Uterus (tissue), 3 donors: ENCODE measurements at regions not wholly inside any gene's neighbourhood (a gene's known extent, or its start where the extent isn't known, plus 50 kb on each side); places are given as distances from the start of the nearest gene placed in this dataset.

Experiments
- DNase-seq, 2 donors: peaks; one replicate each; pipeline ENCODE4 v3.0.0-alpha.2; 2019 to 2020
- H3K27ac ChIP-seq, 2 donors: fragments of 200-600 bp; sonication (generic); 1 replicate in 1 of 2; 2 replicates in 1 of 2; pipeline ENCODE4 v1.5.1; 2016 to 2018
- H3K27me3 ChIP-seq, 2 donors: fragments of 200-600 bp; sonication (generic); one replicate each; pipeline ENCODE4 v1.5.1; 2018 to 2019; ENCODE audit warnings: control low read depth in 1 of 2
- H3K36me3 ChIP-seq, 2 donors: fragments of 200-600 bp; sonication (generic); one replicate each; pipeline ENCODE4 v1.5.1; 2019; ENCODE audit warnings: control low read depth in 1 of 2
- H3K4me1 ChIP-seq, 2 donors: fragments of 200-600 bp; sonication (generic); one replicate each; pipeline ENCODE4 v1.5.1; 2018 to 2019; ENCODE audit warnings: control low read depth in 1 of 2
- H3K4me3 ChIP-seq, 2 donors: fragments of 200-600 bp; sonication (generic); 1 replicate in 1 of 2; 2 replicates in 1 of 2; pipeline ENCODE4 v1.5.1; 2018 to 2019; ENCODE audit warnings: mild to moderate bottlenecking in 1 of 2
- H3K9me3 ChIP-seq, 2 donors: fragments of 200-600 bp; sonication (generic); one replicate each; pipeline ENCODE4 v1.5.1; 2019; ENCODE audit warnings: control low read depth in 1 of 2
- CTCF ChIP-seq, 4 experiments: fragments of 200-600 bp in 2 of 4; fragments of 450-650 bp in 2 of 4; sonication (generic) in 2 of 4; IDR thresholded peaks; one replicate each; pipeline ENCODE4 v1.5.1; 2016 to 2019; ENCODE audit warnings: antibody characterized with exemption in 4 of 4, mild to moderate bottlenecking in 2 of 4, moderate library complexity in 1 of 4
- POLR2A ChIP-seq, 2 donors: fragments of 450-650 bp; IDR thresholded peaks; one replicate each; pipeline ENCODE4 v1.6.1; 2016; ENCODE audit warnings: antibody characterized with exemption in 2 of 2, mild to moderate bottlenecking in 1 of 2, moderate library complexity in 1 of 2
- intact Hi-C: fragments of 100-400 bp; cut with DNase I; formaldehyde crosslinking; loops from one replicate; pipeline ENCODE4 v1.15.1; 2023; ENCODE audit warnings: low total_unique reads
- donor health status: DM: yes; HTN: yes; CAD: no.

DNA sequence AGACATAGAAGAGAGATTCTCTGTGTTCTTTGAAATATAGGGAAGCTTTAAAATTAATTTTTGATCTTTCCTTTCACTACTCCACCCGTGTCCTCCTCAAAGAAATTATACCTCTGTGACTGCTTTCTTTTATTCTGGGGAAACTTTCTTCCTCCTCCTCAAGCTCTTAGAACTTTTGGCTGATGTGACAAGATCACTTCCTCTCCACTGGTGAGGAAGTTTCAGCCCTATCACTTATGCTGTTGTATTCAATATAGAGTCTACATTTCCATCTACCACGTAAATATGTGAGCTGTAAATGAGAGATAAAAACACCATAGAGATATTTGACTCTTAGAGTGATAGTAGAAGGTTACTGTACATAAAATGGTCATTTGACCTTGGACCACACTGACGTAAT lies 141.9 kb upstream of the SASH1 start:
- Histone ChIP-seq H3K27me3 (no peaks in the 10 kb centered on the region), H3K4me1 (no peaks in the 10 kb centered on the region), H3K27ac (no peak overlapping the region), H3K36me3 (no peaks in the 10 kb centered on the region), H3K4me3 (no peak overlapping the region), H3K9me3 (no peaks in the 10 kb centered on the region)
- TF ChIP-seq CTCF (IDR thresholded peaks at IDR 0.05) (no peak), POLR2A (IDR thresholded peaks at IDR 0.05) (no peak)
- no peak for DNase-seq
- intact Hi-C loops = no loop called here

- TF ChIP-seq CTCF (IDR thresholded peaks at IDR 0.05) (no peak), POLR2A (IDR thresholded peaks at IDR 0.05) (no peak)
- Histone ChIP-seq H3K9me3 (no peaks in the 10 kb centered on the region), H3K27me3 (no peaks in the 10 kb centered on the region), H3K4me3 (no peak overlapping the region), H3K4me1 (no peaks in the 10 kb centered on the region), H3K36me3 (no peaks in the 10 kb centered on the region), H3K27ac (no peak overlapping the region)
- DNase-seq = no peak
- intact Hi-C loops = no loop called here
Observed at GRCh38 chr6:148203281-148203925, 139.2 kb upstream of the SASH1 start.

- Histone ChIP-seq H3K9me3 (no peaks in the 10 kb centered on the region), H3K4me3 (no peak overlapping the region), H3K4me1 (no peaks in the 10 kb centered on the region), H3K27ac (no peak overlapping the region), H3K36me3 (no peaks in the 10 kb centered on the region), H3K27me3 (no peaks in the 10 kb centered on the region)
- DNase-seq = no peak
- no peak for TF ChIP-seq POLR2A (IDR thresholded peaks at IDR 0.05)
- intact Hi-C loops = no loop called here
Observed at GRCh38 chr6:148203970-148204369, 138.7 kb upstream of the SASH1 start.

- no peaks in the 10 kb centered on the region for H3K27me3 ChIP-seq
- H3K27ac ChIP-seq = no peak overlapping the region
- H3K4me1 ChIP-seq = no peaks in the 10 kb centered on the region
- no peaks in the 10 kb centered on the region for H3K9me3 ChIP-seq
- TF ChIP-seq POLR2A (IDR thresholded peaks at IDR 0.05) (no peak), CTCF (IDR thresholded peaks at IDR 0.05) (no peak)
- no peak overlapping the region for H3K4me3 ChIP-seq
- no peaks in the 10 kb centered on the region for H3K36me3 ChIP-seq
- DNase-seq = no peak
- intact Hi-C loops = no loop called here
Observed at GRCh38 chr6:148208298-148208697, 134.3 kb upstream of the SASH1 start.

- Histone ChIP-seq H3K4me1 (no peaks in the 10 kb centered on the region), H3K36me3 (no peaks in the 10 kb centered on the region), H3K9me3 (no peaks in the 10 kb centered on the region), H3K27me3 (no peaks in the 10 kb centered on the region), H3K27ac (no peak overlapping the region), H3K4me3 (no peak overlapping the region)
- intact Hi-C loops = no loop called here
- DNase-seq = no peak
- TF ChIP-seq CTCF (IDR thresholded peaks at IDR 0.05) = no peak
- no peak for TF ChIP-seq POLR2A (IDR thresholded peaks at IDR 0.05)
Observed at GRCh38 chr6:148211777-148212324, 130.8 kb upstream of the SASH1 start.
